ELR (cell line): ENCODE measurements at regions not wholly inside any gene's neighbourhood (a gene's known extent, or its start where the extent isn't known, plus 50 kb on each side); places are given as distances from the start of the nearest gene placed in this dataset.

ENCODE experiments used
- DNase-seq: peaks from one replicate; pipeline ENCODE4 v3.0.0-alpha.2; 2015; ENCODE audit warnings: low read depth

GRCh38 chr2:6068429-6068828, 376.2 kb downstream of the SOX11 start:
- DNase-seq, result no peak

GRCh38 chr2:6069381-6069780, 377.2 kb downstream of the SOX11 start:
- no peak for DNase-seq

GRCh38 chr2:6071519-6071918, 379.3 kb downstream of the SOX11 start:
- no peak for DNase-seq

GRCh38 chr2:6072276-6072675, 380.1 kb downstream of the SOX11 start:
- no peak for DNase-seq

DNA sequence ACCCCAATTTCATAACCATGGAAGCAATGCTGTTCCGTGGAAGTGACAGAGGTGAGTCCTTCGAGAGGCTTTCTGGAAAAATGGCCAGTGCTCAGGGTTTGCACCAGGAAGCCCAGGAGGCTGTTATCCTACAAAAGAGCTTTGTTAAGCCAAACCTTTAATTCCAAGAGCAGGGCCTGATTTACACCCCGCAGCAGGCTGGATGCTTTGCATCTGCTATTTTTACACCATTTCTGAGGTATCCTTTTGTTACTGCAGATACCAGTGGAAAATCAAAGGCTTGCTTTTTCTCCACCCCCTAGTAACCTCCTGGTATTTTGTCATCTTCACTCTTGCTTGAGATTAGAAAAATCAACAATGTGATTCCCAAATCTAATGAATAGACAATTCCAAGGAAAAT, 380.6 kb downstream of the SOX11 start:
- no peak for DNase-seq

- DNase-seq, result no peak
These were observed 381.3 kb downstream of the SOX11 start for GRCh38 chr2:6073191-6074088.

DNA sequence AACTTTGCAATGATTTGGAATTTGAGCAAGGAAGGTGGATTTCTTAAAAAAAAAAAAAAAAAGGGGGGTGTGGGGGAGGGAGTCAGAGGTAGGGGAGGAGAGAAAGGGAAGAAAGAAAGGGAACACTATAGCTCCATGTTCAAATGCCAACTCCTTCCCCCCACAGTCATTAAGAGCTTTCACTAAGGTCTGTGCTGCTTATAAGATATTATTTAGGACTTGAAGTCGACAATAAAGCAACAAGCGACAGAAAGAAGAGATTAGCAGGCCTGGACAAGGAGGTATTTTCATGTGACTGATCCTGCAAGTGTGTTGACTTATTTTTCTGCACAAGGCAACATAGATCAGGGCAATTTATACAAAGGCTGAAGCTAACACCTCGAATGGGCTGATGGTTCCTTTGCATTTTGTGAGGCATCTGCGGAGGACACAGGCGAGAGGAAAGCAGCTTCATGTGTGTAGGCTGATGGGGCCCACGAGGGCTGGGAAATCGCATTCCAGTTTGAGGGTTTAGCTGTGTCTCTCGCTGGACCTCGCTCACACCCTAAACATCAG, 382.0 kb downstream of the SOX11 start:
- DNase-seq, result no peak

DNA sequence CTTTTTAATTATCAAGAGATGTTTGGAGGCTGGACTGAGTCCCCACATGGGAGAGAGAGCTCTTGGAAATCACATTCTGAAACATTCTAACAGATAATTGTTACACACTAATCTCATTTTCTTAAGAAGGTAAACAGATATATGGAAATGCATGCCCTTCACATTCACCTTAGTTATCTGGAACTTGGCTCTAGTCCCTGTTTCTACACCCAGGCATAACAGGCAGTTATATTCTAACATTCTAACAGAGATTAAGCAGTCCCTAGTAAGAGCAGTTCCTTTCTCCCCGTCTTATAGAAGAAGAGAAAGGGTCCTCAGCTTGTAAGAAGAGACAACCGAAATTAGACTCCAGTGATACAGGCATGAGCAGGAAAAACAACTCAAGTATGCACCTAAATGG, 385.4 kb downstream of the SOX11 start:
- no peak for DNase-seq

- DNase-seq, result no peak
These were observed 386.2 kb downstream of the SOX11 start for GRCh38 chr2:6078414-6078813.

DNA sequence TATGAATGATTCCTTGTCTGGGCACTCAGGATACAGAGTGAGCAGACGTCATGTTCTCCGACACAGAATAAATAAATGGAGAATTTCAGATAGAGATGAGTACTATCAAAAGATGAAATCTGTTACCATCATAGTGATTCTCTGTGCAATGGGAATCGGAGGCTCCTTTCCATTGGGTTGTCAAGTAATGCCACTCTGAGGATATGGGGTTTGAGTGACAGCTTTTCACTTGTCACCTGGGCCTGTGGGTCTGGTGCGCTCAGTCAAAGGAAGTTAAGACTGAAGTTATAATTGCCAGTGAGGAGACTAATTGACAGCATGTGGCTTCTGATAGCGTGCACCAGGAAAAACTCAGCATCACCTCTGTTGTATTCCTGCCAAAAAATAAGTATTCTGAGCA, 387.2 kb downstream of the SOX11 start:
- no peak for DNase-seq

GRCh38 chr2:6080932-6081753, 389.0 kb downstream of the SOX11 start:
- no peak for DNase-seq

- no peak for DNase-seq
These were observed 389.9 kb downstream of the SOX11 start for GRCh38 chr2:6081955-6082624.

- DNase-seq, result no peak
These were observed 390.4 kb downstream of the SOX11 start for GRCh38 chr2:6082625-6083018.

GRCh38 chr2:6083136-6083535, 391.0 kb downstream of the SOX11 start:
- DNase-seq, result no peak

GRCh38 chr2:6089474-6089873, 397.3 kb downstream of the SOX11 start:
- DNase-seq, result no peak

DNA sequence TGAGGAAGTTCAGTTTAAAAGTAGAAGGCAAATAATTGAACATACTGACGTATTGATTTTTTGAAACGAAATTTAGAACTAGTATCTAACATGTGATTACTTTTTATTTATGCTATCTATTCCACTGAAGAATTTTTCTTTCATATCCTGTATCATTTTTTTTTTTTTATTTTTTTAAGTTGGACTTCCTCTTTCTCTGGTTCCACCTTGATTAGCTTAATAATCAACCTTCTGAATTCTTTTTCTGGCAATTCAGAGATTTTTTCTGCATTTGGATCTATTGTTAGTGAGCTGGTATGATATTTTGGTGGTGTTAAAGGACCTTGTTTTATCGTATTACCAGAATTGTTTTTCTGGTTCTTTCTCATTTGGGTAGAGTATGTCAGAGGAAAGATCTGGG, 411.2 kb downstream of the SOX11 start:
- DNase-seq, result no peak

- DNase-seq, result no peak
These were observed 411.8 kb downstream of the SOX11 start for GRCh38 chr2:6103949-6104348.

DNA sequence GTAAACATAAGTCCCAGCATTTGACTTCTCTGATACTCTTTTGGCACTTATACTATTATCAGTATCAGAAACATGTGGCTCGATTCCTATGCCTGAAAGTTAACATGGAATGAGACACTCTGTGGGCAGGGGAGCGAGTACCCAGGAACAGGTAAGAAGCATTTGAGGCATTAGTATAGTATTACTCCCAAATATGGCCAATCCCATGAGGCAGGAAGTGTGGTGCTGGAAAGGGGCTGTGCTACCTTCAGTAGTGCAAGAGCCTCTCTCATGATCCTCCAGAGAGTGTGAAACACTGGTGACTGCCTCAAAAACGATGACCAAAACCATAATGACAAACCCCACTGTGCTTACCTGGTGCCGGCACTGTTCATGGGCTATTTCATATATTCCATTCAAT, 415.1 kb downstream of the SOX11 start:
- no peak for DNase-seq

DNA sequence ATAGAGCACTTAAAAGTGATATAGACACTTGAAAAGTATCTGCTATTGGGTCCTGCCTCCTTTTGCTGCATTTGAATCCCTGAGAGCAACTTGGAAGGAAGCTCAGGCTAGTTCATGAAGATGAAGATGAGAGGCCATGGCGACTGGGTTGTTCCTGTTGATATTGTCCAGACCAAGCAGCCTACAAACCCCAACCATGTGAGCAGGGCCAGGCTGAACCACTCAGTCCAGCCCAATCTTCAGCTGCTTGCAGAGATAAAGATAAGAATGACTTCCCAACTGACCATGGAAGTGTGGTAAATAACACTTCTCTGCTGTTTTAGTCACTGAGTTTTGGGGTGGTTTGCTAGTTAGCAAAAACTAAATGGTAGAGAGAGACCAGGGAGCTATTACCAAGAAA, 417.6 kb downstream of the SOX11 start:
- DNase-seq, result no peak

DNA sequence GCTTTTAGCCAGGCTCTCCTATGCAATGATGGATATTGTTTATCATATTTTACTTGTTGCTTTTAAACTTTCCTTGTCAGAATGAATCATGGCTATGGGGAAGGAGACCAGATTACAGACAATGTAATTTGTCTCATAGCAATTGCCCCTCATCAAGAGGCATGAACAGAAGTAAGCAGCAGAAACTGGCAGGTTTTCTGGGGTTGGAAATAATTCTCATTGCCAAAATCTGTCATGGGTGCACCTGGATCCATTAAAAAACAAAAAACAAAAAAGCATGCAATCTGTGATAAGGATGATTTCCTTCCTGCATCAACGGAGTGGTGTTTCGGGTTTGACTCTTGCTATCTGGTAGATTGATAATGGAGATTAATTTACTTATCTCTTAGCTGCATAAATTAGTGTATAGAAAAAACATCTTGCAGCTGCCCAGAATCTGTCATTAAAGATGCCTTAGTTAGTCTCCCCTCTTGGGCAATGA, 419.6 kb downstream of the SOX11 start:
- no peak for DNase-seq

DNA sequence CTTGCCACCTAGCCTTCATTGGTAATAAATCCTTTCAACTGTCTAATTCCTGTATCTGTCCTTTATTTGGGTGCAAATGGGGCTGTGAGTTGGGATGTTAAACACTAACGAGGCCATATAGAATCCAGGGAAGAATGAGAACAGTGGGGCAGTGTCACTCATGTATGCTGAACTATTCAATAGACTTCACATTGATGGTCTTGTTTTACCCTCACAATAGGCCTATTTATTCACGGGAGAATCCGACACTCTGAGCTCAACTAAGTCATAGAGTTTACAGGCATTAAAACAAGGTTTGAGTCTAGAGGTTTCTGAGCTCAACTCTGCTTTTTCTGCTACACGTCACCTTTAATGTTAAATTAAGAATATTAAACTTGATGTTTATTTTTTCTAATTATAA, 421.6 kb downstream of the SOX11 start:
- no peak for DNase-seq

DNA sequence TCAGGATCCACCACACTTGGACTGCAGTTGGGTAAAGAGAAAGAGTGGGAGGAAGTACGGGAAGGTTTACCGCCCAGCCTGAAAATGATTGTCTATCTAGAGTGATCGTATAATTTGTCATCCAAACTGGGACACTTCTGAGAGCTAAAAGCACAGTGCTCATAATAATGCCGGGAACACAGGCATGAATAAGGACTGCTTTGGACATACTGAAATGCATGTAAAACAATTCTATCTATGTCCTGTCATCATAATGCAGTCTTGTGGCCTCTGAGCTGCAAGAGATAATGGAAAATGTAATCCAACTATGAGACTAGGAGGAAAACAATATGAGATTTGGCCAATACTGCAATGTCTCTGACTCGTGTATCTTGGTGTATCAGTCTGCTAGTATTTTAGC, 435.5 kb downstream of the SOX11 start:
- no peak for DNase-seq
